ENCODE measurements at regions not wholly inside any gene's neighbourhood (a gene's known extent, or its start where the extent isn't known, plus 50 kb on each side); places are given as distances from the start of the nearest gene placed in this dataset.

DNA sequence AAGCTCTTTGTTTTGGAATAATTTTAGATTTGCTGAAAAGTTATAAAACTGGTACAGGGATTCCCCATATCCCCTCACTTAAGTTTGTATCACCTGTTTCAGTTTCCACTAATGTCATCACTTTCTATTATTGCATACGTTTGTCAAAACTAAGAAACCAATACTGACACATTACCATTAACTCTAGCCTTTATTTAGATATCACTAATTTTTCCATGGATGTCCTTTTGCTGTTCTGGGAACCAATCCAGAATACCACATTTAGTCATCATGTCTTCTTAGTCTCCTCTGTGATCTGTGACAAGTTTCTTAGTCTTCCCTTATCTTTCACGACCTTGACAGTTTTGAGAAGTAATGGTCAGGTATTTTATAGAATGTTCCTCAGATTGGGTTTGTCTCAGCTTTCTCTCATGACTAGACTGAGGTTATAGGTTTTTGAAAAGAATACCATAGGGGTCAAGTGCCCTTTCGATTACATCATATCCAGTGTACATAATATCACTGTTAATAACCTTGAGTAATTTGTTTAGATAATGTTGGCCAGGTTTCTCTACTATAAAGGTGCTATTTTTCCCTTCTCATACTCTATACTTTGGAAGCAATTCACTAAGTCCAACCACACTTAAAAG lies 51.9 kb upstream of the NMUR2 start:
- no peak for DNase-seq (ENCODE audit: extremely low read depth, low read depth)
- TF ChIP-seq, protein P1, sequence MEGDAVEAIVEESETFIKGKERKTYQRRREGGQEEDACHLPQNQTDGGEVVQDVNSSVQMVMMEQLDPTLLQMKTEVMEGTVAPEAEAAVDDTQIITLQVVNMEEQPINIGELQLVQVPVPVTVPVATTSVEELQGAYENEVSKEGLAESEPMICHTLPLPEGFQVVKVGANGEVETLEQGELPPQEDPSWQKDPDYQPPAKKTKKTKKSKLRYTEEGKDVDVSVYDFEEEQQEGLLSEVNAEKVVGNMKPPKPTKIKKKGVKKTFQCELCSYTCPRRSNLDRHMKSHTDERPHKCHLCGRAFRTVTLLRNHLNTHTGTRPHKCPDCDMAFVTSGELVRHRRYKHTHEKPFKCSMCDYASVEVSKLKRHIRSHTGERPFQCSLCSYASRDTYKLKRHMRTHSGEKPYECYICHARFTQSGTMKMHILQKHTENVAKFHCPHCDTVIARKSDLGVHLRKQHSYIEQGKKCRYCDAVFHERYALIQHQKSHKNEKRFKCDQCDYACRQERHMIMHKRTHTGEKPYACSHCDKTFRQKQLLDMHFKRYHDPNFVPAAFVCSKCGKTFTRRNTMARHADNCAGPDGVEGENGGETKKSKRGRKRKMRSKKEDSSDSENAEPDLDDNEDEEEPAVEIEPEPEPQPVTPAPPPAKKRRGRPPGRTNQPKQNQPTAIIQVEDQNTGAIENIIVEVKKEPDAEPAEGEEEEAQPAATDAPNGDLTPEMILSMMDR (IDR thresholded peaks at IDR 0.05; ENCODE audit: low read depth, low read length) = no peak

GRCh38 chr5:152462021-152462721 lies 57.1 kb upstream of the NMUR2 start:
- DNase-seq (ENCODE audit: extremely low read depth, low read depth) = no peak
- TF ChIP-seq, protein P1 (IDR thresholded peaks at IDR 0.05; ENCODE audit: low read depth, low read length) = no peak

GRCh38 chr5:152464048-152464447 lies 59.0 kb upstream of the NMUR2 start:
- TF ChIP-seq, protein P1 (IDR thresholded peaks at IDR 0.05; ENCODE audit: low read depth, low read length) = no peak
- no peak for DNase-seq (ENCODE audit: extremely low read depth, low read depth)

- TF ChIP-seq, protein P1 (IDR thresholded peaks at IDR 0.05; ENCODE audit: low read depth, low read length) = no peak
- DNase-seq (ENCODE audit: extremely low read depth, low read depth) = no peak
These were observed 60.1 kb upstream of the NMUR2 start for GRCh38 chr5:152465140-152465539.

GRCh38 chr5:152466085-152466745 lies 61.1 kb upstream of the NMUR2 start:
- DNase-seq (ENCODE audit: extremely low read depth, low read depth) = no peak
- TF ChIP-seq, protein P1 (IDR thresholded peaks at IDR 0.05; ENCODE audit: low read depth, low read length) = no peak

- TF ChIP-seq, protein P1 (IDR thresholded peaks at IDR 0.05; ENCODE audit: low read depth, low read length) = no peak
- no peak for DNase-seq (ENCODE audit: extremely low read depth, low read depth)
These were observed 65.1 kb upstream of the NMUR2 start for GRCh38 chr5:152470167-152470566.

DNA sequence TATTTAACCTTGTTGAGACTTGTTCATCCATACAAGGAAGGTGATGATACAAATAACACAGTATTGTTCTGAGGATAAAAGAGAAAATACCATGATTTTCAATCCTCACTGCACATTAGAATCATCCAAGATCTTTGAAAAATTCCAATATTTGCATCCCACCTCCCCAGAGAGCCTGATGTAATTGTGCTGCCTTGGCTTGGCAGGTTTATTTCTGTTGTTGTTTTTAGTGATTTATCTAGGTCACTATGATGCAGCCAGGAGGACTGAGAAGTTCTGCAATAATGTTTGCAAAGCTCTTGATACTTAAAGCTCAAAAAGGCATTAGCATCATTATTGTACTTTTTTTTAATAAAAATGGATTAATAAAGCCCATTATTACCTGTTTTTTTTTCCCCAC lies 67.0 kb upstream of the NMUR2 start:
- DNase-seq (ENCODE audit: extremely low read depth, low read depth) = no peak
- TF ChIP-seq, protein P1 (IDR thresholded peaks at IDR 0.05; ENCODE audit: low read depth, low read length) = no peak

Measured in AG09319 (cell line).